KBM-7 (cell line): ENCODE measurements at regions not wholly inside any gene's neighbourhood (a gene's known extent, or its start where the extent isn't known, plus 50 kb on each side); places are given as distances from the start of the nearest gene placed in this dataset.

ENCODE experiments used
- DNase-seq: peaks from one replicate; pipeline ENCODE4 v3.0.0-alpha.2; 2015
- in situ Hi-C: fragments of 300-500 bp; cut with MboI; formaldehyde crosslinking; loops from 2 replicates; pipeline ENCODE4 v1.14.3; 2020; ENCODE audit warnings: low sequenced_read_pairs, low pct_unique_long_range_greater_than_20kb, mixed read lengths

GRCh38 chr4:56118845-56119244 is 170.1 kb downstream of the CEP135 start:
- in situ Hi-C loops, result no loop called here
- no peak for DNase-seq

GRCh38 chr4:56118055-56118454 is 169.3 kb downstream of the CEP135 start:
- in situ Hi-C loops, result no loop called here
- no peak for DNase-seq

- DNase-seq, result no peak
- in situ Hi-C loops, result no loop called here
These were observed 167.2 kb downstream of the CEP135 start for GRCh38 chr4:56115898-56116297.

- in situ Hi-C loops, result no loop called here
- no peak for DNase-seq
These were observed 163.6 kb downstream of the CEP135 start for GRCh38 chr4:56112377-56112776.

GRCh38 chr4:56106180-56107147 is 157.7 kb downstream of the CEP135 start:
- in situ Hi-C loops, result no loop called here
- DNase-seq, result no peak

- in situ Hi-C loops, result no loop called here
- DNase-seq, result no peak
These were observed 155.4 kb downstream of the CEP135 start for GRCh38 chr4:56104188-56104587.

- in situ Hi-C loops, result no loop called here
- DNase-seq, result no peak
These were observed 153.9 kb downstream of the CEP135 start for GRCh38 chr4:56102601-56103000.

GRCh38 chr4:56099378-56099786 is 150.6 kb downstream of the CEP135 start:
- in situ Hi-C loops, result no loop called here
- DNase-seq, result peak; percentile 45

- no peak for DNase-seq
- in situ Hi-C loops, result no loop called here
These were observed 144.8 kb downstream of the CEP135 start for GRCh38 chr4:56093576-56093975.

GRCh38 chr4:56092540-56092939 is 143.8 kb downstream of the CEP135 start:
- no peak for DNase-seq
- in situ Hi-C loops, result no loop called here

- DNase-seq, result no peak
- in situ Hi-C loops, result no loop called here
These were observed 137.8 kb downstream of the CEP135 start for GRCh38 chr4:56086561-56086960.

GRCh38 chr4:56086073-56086541 is 137.4 kb downstream of the CEP135 start:
- in situ Hi-C loops, result no loop called here
- DNase-seq, result peak; percentile 54

- in situ Hi-C loops, result no loop called here
- no peak for DNase-seq
These were observed 136.5 kb downstream of the CEP135 start for GRCh38 chr4:56085275-56085674.

- in situ Hi-C loops, result no loop called here
These were observed 136.1 kb downstream of the CEP135 start for GRCh38 chr4:56084851-56085250.

More at GRCh38 chr4:56084851-56085250, 136.1 kb downstream of the CEP135 start:
- DNase-seq, result no peak
